ENCODE measurements at regions not wholly inside any gene's neighbourhood (a gene's known extent, or its start where the extent isn't known, plus 50 kb on each side); places are given as distances from the start of the nearest gene placed in this dataset.

DNA sequence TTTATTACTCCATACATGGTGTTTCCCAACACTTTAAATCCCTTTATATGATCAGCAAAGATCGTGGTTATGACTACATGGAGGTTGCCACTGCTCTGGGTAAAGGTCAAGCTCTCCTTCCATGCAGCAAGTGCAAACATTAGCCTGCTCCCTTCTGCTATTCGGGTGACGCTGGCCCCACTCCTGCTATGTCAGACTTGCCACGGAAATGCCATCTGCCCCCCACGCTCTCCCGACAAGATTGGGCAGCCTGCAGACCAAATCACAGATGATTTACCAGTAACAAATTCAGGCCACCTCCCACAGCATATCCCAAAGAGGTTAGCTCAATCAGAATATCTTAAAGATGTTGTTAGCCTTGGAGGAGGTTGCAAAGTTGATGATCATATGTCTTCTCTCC is 77.8 kb upstream of the MGMT start:
- DNase-seq (ENCODE audit: low read depth, low spot score) (no peak), FAIRE-seq (no peak)
- dilution Hi-C loops (cut with MboI; ENCODE audit: extremely low pct_ligation_motif_present, low sequenced_read_pairs) (no loop called here), intact Hi-C loops (cut with micrococcal nuclease) (no loop called here)
- no peak overlapping the region for H3K4me3 ChIP-seq (replicated peaks in 1 of 3; ENCODE audit: insufficient read depth in 1 of 3, low read depth in 1 of 3, low read length in 3 of 3)
- TF ChIP-seq, protein P1, sequence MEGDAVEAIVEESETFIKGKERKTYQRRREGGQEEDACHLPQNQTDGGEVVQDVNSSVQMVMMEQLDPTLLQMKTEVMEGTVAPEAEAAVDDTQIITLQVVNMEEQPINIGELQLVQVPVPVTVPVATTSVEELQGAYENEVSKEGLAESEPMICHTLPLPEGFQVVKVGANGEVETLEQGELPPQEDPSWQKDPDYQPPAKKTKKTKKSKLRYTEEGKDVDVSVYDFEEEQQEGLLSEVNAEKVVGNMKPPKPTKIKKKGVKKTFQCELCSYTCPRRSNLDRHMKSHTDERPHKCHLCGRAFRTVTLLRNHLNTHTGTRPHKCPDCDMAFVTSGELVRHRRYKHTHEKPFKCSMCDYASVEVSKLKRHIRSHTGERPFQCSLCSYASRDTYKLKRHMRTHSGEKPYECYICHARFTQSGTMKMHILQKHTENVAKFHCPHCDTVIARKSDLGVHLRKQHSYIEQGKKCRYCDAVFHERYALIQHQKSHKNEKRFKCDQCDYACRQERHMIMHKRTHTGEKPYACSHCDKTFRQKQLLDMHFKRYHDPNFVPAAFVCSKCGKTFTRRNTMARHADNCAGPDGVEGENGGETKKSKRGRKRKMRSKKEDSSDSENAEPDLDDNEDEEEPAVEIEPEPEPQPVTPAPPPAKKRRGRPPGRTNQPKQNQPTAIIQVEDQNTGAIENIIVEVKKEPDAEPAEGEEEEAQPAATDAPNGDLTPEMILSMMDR (IDR thresholded peaks at IDR 0.05; ENCODE audit: extremely low read depth in 1 of 2, insufficient read depth in 1 of 2, low read depth in 1 of 2, low read length in 2 of 2), result no peak
- no peak for TF ChIP-seq GATA2 (IDR thresholded peaks at IDR 0.05; ENCODE audit: insufficient read depth, insufficient read length, low read depth, low read length)
- no peak for TF ChIP-seq POLR2AphosphoS5 (IDR thresholded peaks at IDR 0.05; ENCODE audit: insufficient read depth, low read depth, low read length)
- TF ChIP-seq FOS (IDR thresholded peaks at IDR 0.05; ENCODE audit: borderline replicate concordance, insufficient read depth, low read length), result no peak
- TF ChIP-seq EZH2 (IDR thresholded peaks at IDR 0.05; ENCODE audit: borderline replicate concordance, low read depth, low read length, severe bottlenecking), result no peak
- TF ChIP-seq MYC (IDR thresholded peaks at IDR 0.05; ENCODE audit: low read depth, low read length), result no peak
- TF ChIP-seq JUN (IDR thresholded peaks at IDR 0.05; ENCODE audit: borderline replicate concordance, insufficient read depth, insufficient read length, low read depth), result no peak
- no peak for TF ChIP-seq MAX (IDR thresholded peaks at IDR 0.05; ENCODE audit: insufficient read depth, insufficient read length)
- H3K9me3 ChIP-seq (replicated peaks; ENCODE audit: control insufficient read depth, insufficient read depth, low read length), result no peaks in the 10 kb centered on the region
- H2AFZ ChIP-seq (ENCODE audit: low read depth, low read length), result no peak overlapping the region
- no peaks in the 10 kb centered on the region for H3K79me2 ChIP-seq (ENCODE audit: control insufficient read depth, insufficient read depth, low read length)
- H3K9ac ChIP-seq (replicated peaks; ENCODE audit: extremely low read depth, insufficient read depth, low read length), result no peak overlapping the region
- CTCF ChIA-PET, result no interaction called here
- no peaks in the 10 kb centered on the region for H3K4me1 ChIP-seq (ENCODE audit: control insufficient read depth, extremely low read depth, insufficient read depth, low read length)
- H3K27me3 ChIP-seq (ENCODE audit: control insufficient read depth in 2 of 2, insufficient read depth in 2 of 2, low read length in 2 of 2), result no peaks in the 10 kb centered on the region
- POLR2A ChIA-PET, result no interaction called here
- H3K27ac ChIP-seq (ENCODE audit: insufficient read depth, low read depth, low read length), result no peak overlapping the region
- no TSS peak for BruUV-seq (replicated peaks)
- no peaks in the 10 kb centered on the region for H4K20me1 ChIP-seq (replicated peaks; ENCODE audit: control insufficient read depth, extremely low read depth, insufficient read depth, low read length)
- no peaks in the 10 kb centered on the region for H3K9me1 ChIP-seq (replicated peaks; ENCODE audit: control insufficient read depth, extremely low read depth, insufficient read depth, low read length)
- H3K36me3 ChIP-seq (ENCODE audit: control insufficient read depth in 2 of 2, extremely low read depth in 1 of 2, insufficient read depth in 2 of 2, low read length in 2 of 2), result no peaks in the 10 kb centered on the region
- no peak overlapping the region for H3K4me2 ChIP-seq (ENCODE audit: insufficient read depth, low read length)
